ENCODE measurements at regions not wholly inside any gene's neighbourhood (a gene's known extent, or its start where the extent isn't known, plus 50 kb on each side); places are given as distances from the start of the nearest gene placed in this dataset.

DNA sequence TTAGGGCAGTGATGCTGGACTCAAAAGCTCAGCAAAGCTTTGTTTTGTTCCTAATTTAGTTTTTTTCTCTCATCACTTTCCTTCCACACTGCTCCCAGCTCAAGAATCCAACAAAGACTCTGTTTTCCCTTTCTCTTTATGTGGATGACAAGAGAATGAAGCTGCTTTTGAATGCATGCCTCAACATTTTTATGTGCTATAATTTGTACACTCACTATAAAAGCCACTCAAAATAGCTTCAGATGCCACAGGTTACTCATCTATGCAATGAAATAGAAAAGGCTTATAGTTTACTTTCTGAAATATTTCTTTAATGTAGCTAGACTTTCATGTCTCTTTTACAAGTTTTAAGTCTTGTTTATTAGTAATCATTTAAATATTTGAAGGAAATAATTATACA lies 714.9 kb downstream of the OTOL1 start:
- Histone ChIP-seq H4K20me1 (ENCODE audit: control insufficient read depth, insufficient read depth) (no peaks in the 10 kb centered on the region), H3K4me1 (ENCODE audit: control insufficient read depth, insufficient read depth, low read length) (no peaks in the 10 kb centered on the region), H3K9ac (ENCODE audit: control insufficient read depth, insufficient read depth, low read length) (no peak overlapping the region), H3K27me3 (replicated peaks in 1 of 2; ENCODE audit: control insufficient read depth in 2 of 2, insufficient read depth in 2 of 2, low read length in 1 of 2) (no peaks in the 10 kb centered on the region), H3K79me2 (ENCODE audit: control insufficient read depth, insufficient read depth, low read length) (no peaks in the 10 kb centered on the region), H3K4me2 (ENCODE audit: control insufficient read depth, insufficient read depth) (no peak overlapping the region), H2AFZ (ENCODE audit: control insufficient read depth, low read depth, low read length) (no peak overlapping the region), H3K36me3 (ENCODE audit: control insufficient read depth in 2 of 2, insufficient read depth in 2 of 2, low read length in 1 of 2) (no peaks in the 10 kb centered on the region), H3K27ac (ENCODE audit: control insufficient read depth, insufficient read depth) (no peak overlapping the region), H3K4me3 (no peak overlapping the region), H3K9me3 (replicated peaks; ENCODE audit: control insufficient read depth, insufficient read depth, low read length) (no peaks in the 10 kb centered on the region)
- in situ Hi-C loops (cut with MboI) (no loop called here), intact Hi-C loops (cut with micrococcal nuclease; ENCODE audit: unreplicated experiment) (no loop called here)
- SMC1A ChIA-PET (ENCODE audit: uncharacterized antibody, unreplicated experiment) = interaction anchor here (1.1 kb wide), 1 partner anchor 78 kb away, joined by 3 read pairs; no protein-coding TSS in a partner anchor
- POLR2A ChIA-PET = no interaction called here
- RAD21 ChIA-PET (ENCODE audit: unreplicated experiment) = no interaction called here
- CTCF ChIA-PET = interaction anchor here (0.9 kb wide), 1 partner anchor 17 kb away, joined by 3 read pairs; no protein-coding TSS in a partner anchor
- DNase-seq (ENCODE audit: low read depth, low spot score) (no peak), ATAC-seq (no peak), FAIRE-seq (no peak)
- no TSS peak for BruUV-seq (replicated peaks)
- no peak for TF ChIP-seq KLF5 (IDR thresholded peaks at IDR 0.05; ENCODE audit: partially characterized antibody)
- no peak for TF ChIP-seq YY1 (IDR thresholded peaks at IDR 0.05; ENCODE audit: low read depth, low read length)

DNA sequence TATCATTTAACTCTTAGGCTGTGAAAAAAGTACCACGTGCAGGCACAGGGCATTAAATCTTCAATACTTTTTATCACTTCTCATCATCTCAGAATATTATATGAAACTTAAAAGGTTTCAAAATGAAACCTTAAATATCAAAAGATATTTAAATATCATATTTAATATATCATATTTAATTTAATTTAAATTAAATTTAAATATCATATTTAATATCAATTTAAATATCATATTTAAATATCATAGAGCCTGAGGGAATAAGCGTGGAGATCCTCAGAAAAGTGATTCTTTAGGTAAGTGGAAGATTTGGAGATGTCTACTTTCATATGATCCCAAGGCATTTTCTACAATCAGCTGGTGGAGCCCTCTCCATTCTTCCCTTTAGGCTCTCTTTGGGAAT lies 716.6 kb downstream of the OTOL1 start:
- no peak for DNase-seq (ENCODE audit: low read depth, low spot score)
- Histone ChIP-seq H3K4me3 (no peak overlapping the region), H3K79me2 (ENCODE audit: control insufficient read depth, insufficient read depth, low read length) (no peaks in the 10 kb centered on the region), H3K27ac (ENCODE audit: control insufficient read depth, insufficient read depth) (no peak overlapping the region), H3K4me1 (ENCODE audit: control insufficient read depth, insufficient read depth, low read length) (no peaks in the 10 kb centered on the region), H3K9ac (ENCODE audit: control insufficient read depth, insufficient read depth, low read length) (no peak overlapping the region), H2AFZ (ENCODE audit: control insufficient read depth, low read depth, low read length) (no peak overlapping the region), H4K20me1 (ENCODE audit: control insufficient read depth, insufficient read depth) (no peaks in the 10 kb centered on the region), H3K27me3 (replicated peaks in 1 of 2; ENCODE audit: control insufficient read depth in 2 of 2, insufficient read depth in 2 of 2, low read length in 1 of 2) (no peaks in the 10 kb centered on the region), H3K36me3 (ENCODE audit: control insufficient read depth in 2 of 2, insufficient read depth in 2 of 2, low read length in 1 of 2) (no peaks in the 10 kb centered on the region), H3K9me3 (replicated peaks; ENCODE audit: control insufficient read depth, insufficient read depth, low read length) (no peaks in the 10 kb centered on the region), H3K4me2 (ENCODE audit: control insufficient read depth, insufficient read depth) (no peak overlapping the region)
- no peak for ATAC-seq
- ChIA-PET RAD21 (ENCODE audit: unreplicated experiment) (no interaction called here), POLR2A (no interaction called here), CTCF (no interaction called here), SMC1A (ENCODE audit: uncharacterized antibody, unreplicated experiment) (no interaction called here)
- no peak for FAIRE-seq
- in situ Hi-C loops (cut with MboI) = no loop called here
- BruUV-seq (replicated peaks) = no TSS peak
- WGBS (ENCODE audit: insufficient coverage, insufficient replicate concordance, low lambda C conversion rate, missing lambda C conversion rate) = 32% methylated on average over 2 of the region's 2 CpGs
- intact Hi-C loops (cut with micrococcal nuclease; ENCODE audit: unreplicated experiment) = no loop called here
- no peak for TF ChIP-seq BRCA1 (IDR thresholded peaks at IDR 0.05; ENCODE audit: low read depth, low read length)
- no peak for TF ChIP-seq TCF3 (IDR thresholded peaks at IDR 0.05; ENCODE audit: borderline replicate concordance, insufficient read depth, low read depth, low read length)
- no peak for TF ChIP-seq ZNF592 (IDR thresholded peaks at IDR 0.05)
- no peak for TF ChIP-seq TARDBP (IDR thresholded peaks at IDR 0.05; ENCODE audit: borderline replicate concordance)
- TF ChIP-seq CTCF (IDR thresholded peaks at IDR 0.05 in 2 of 3, conservative IDR thresholded peaks at IDR 0.05 in 1 of 3; ENCODE audit: control insufficient read depth in 2 of 3, extremely low read depth in 1 of 3, insufficient read depth in 1 of 3, low read depth in 3 of 3, low read length in 3 of 3) = no peak
- TF ChIP-seq ZNF24 (IDR thresholded peaks at IDR 0.05) = no peak
- TF ChIP-seq IKZF1 (conservative IDR thresholded peaks at IDR 0.05) = no peak
- no peak for TF ChIP-seq BCL3 (IDR thresholded peaks at IDR 0.05; ENCODE audit: borderline replicate concordance, insufficient read depth, low read depth, low read length, poor library complexity, severe bottlenecking)
- TF ChIP-seq SIN3A (IDR thresholded peaks at IDR 0.05; ENCODE audit: low read depth, low read length) = no peak
- no peak for TF ChIP-seq BCL11A (IDR thresholded peaks at IDR 0.05; ENCODE audit: low read depth, low read length)
